Activated CD4-positive, alpha-beta T cell treated with anti-CD3 and anti-CD28 coated beads for 4 hours (primary cell): ENCODE measurements at regions not wholly inside any gene's neighbourhood (a gene's known extent, or its start where the extent isn't known, plus 50 kb on each side); places are given as distances from the start of the nearest gene placed in this dataset.

Experiments
- DNase-seq, 2 donors: peaks; one replicate each; pipeline ENCODE4 v3.0.0-alpha.2; 2020

DNA sequence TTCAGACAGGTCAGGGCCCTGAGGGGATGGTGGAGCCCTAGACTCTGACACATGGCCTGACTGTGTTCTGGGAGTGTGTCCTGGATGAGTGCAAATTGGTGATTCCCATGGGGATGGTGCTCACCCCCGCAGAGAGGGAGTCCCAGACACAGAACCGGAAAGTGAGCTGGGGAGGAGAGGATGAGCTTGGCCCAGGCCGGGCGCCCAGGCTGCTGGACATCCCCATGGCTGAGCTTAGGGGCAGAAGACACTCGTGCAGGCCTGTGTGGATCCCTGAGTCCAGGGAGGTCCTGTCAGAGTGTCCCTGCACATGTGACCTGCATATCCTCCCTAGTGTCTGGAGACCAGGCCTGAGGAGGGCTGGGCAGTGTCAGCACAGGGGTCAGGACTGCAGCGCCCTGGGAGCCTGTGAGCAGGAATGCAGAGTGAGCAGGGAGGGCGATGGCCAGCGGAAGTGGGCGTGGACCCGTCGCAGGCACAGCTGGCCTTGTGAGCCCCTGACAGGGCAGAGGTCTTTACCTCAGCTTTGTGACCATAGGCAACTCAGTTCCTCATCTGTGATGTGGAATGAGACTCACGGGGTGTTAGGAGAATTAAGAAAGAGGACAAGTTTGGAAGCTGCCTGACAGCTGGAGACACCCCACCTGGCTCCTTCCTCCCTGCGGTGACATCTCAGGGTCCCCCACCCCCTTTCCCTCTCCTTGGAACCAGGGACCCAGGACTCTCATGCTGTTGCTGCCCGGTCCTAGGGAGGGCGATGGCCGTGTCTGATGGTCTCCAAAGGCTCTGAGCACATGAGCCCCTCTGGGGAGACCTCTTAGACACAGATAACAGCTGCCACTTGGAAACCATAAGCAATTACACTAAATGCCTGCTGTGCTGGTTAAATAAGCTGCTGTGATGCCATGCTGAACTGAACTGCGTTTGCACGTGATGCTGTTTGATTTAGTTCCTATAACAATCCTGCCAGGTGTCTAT, 62.6 kb upstream of the HS6ST1 start:
- no peak for DNase-seq

DNA sequence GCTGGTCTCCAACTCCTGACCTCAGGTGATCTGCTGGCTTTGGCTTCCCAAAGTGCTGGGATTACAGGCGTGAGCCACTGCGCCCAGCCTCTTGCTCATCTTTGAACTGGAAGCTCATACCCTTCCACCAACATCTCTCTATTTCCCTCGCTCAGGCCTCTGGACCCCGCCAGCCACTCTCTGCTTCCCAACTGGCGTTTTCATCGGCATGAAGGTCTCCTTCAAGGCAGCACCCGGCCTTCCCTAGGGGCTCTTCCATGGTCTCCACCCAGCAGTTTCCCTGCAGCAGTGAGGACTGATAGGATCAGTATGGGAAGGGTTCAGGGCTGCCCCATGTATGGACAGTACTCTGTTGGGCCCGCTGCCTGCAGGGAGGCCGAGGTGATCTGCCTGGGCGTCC, 65.8 kb upstream of the HS6ST1 start:
- DNase-seq, result no peak

DNA sequence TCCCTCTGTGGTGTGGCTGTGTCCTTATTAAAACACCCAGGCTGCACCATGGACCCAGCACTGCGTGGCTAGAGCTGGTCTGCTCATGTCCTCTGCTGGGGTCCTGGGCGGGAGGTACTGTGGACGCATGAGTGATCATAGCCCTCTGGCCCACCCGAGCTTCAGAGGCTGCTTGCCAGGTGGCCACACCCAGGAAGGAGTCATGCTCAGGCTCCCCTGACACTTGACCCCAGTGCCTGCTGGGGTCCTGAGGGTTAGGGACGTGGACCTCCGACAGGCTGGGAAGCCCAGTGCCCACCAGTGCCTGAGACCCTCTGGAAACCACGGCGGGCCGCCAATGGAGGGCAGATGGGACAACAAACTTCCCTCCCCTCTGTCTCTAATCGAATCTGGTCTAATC, 66.3 kb upstream of the HS6ST1 start:
- no peak for DNase-seq

DNA sequence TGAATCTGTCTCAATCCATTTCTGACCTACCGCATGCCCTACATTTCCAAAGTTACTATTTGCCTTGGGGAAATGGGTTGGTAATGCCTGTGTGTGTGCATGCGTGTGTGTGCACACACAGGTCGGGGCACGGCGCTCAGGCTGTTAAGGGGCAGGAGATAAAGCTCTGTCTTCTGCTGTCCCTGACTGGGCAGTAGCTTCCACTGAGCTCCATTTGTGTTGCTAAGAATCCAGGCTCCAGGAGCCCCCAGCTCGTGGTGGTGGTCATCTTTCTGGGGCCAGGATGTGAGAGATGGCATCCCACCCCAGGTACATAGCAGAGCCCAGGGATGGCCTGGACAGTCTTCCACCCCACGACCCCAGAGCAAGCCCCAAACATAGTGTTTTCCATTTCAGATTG, 66.7 kb upstream of the HS6ST1 start:
- DNase-seq, result no peak

DNA sequence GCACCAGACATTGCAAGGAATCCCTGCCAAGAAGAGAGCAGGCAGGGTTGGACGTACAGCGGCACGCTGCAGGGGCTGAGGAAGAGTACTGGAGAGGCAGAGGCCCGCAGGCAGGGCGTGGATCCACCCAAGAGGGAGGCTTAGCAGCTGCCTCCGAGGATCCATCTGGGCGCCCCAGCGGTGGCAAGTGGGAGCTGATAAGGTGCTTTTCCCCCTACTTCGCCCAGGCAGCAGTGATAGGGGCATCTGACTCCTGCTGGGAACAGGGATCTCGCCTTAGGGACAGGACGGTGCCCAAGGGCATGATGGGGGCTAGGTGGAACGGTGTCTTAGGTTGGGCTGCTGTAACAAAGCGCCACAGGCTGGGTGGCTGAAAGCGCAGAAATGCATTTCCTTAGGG, 67.4 kb upstream of the HS6ST1 start:
- DNase-seq, result no peak

DNA sequence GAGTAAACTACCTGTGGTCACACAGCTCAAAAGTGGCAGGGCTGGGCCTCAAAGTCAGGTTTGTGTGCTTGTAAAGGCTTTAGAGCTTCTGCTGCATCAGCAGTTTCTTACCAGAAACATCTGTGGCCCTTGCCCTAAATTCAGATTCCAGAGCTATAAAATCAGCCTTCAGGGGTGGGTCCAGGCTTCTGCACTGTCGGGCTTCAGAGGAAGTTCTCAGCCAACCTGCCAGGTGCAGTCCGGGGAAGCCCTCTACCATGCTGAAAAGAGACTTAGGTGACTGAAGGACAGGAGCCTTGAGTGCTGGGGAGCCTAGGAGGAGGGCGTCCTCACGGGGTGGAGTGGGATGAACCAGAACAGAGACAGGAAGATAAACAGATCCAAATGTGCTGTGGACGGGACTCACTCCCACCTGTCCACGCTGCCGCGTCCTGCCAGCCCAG, 69.9 kb upstream of the HS6ST1 start:
- DNase-seq, result no peak

DNA sequence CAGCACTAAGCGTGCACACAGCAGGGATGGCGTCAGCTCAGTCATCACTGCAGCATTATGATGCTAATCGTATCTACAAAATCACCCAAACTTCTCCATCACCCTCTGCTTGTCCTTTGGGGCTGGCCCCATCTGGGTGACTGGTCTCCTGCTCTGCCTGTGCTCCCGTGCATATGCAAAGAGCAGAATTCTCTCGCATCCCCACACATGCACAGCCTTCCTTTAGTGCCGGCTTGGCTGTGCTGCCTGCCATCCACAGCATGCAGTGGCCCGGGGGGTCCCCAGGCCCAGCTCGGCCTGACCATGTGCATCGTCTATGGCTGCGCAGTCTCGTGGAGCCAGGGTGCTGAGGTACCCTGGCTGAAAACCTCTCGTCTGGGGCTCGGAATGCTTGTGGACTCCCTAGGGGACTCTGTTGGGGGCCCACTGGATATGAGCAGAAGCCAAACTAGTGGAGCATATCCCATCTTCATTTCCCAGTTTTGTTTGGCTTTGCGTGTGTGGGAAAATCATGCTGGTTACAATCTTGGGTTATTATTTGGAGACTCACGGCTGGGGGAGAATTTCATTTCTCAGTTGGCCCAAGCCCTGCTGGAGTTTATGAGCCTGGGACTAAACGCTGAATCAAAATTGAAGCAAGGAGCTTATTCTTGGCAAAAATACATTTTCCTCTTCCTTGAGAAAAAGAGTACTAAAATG, 70.9 kb upstream of the HS6ST1 start:
- DNase-seq, result no peak

DNA sequence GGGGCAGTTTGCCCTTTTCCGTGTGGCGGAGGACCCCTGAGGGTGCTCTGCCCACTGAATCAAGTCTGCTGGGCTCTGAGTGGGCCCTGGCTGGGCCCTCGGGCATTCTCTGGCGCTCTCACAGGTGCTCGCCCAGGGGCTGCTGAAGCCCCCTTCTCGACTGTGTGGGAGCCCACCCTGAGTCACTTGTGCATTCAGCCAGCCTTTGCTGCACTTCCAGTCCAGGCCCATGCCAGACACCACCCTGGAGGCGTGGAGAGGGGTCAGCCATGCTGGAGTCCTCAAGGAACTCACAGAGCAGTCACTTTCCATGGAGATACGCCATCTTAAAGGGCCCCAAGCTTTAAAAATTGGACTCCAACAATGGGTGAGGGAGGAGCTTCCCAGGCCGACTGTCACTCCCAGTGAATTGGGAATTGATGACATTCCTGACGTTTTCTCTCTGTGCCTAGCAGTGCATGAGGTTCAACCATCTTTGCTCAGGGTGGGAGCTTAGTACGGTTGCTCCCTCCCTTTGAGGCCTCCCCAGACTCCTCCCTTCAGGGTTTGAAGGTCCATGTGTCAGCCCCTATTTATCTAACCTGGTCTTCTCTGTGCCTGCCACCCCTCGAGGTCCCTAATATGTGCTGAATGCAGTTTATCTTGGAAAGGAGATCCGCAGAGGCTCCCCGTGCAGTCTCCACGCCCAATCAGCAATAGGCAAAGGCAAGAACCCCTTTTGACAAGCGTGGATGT, 71.8 kb upstream of the HS6ST1 start:
- no peak for DNase-seq

DNA sequence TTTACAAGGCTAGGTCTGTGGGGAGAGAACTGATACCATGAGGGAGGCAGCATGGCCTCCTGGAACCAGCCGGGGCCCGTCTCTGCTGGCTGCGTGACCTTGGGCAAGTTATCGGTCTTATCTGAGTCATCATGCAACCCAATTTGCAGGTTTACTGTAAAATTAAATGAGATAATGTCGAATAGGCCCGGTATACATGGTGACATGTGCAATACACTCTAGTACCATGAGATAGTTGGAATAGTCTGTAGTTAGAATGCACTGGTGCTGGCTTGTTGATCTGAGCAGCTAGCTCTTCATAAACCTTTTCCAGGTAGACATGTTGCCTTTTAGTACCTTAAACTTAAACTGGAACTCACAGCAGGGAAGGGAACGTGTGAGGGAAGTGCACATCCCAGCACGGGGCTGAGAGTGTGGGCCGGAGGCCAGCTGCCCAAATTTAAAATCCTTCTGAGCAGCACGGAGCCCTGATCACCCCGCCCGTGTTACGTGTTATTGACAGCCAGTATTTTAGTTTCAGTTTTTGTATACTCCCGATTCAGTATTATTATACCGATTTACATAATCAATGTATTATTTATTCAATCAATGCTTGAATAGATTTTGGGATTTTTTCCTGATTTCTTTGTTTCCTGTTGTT, 72.4 kb upstream of the HS6ST1 start:
- DNase-seq, result no peak

DNA sequence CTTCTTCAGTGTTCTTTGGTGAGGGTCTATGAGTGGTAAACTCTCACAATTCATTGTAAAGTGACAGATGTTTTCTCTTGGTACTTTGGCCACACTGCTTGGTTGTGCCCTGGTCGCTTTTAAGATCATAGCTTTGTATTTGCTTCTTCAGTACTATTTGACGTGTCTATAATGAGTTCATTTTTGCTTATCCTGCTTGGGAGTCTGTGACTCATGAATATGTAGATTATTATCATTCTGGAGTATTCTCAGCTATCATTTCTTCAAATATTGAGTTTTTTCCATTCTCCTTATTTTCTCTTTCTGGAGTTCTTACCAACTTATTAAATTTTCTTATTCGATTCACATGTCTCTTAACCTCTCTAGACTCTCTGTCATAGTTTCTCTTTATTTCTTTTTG, 73.0 kb upstream of the HS6ST1 start:
- DNase-seq, result no peak

DNA sequence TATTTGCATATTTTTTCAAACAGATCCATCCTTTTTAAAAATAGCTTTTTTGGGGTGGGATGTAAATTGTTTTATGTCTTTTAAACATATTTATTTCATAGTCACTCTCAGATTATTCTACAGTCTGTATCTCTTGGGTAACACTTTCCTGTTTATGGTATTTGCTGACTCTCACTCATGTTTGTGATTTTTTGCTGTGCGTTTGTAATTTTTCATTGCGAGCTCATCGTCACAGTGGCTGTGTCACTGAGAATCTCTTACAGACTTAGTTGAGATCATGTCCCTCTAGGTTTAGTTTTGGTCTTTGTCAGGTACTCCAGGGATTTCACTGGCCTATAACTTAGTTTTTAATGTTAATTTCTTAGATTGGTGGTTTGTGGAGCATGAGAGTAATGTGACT, 73.5 kb upstream of the HS6ST1 start:
- DNase-seq, result no peak

DNA sequence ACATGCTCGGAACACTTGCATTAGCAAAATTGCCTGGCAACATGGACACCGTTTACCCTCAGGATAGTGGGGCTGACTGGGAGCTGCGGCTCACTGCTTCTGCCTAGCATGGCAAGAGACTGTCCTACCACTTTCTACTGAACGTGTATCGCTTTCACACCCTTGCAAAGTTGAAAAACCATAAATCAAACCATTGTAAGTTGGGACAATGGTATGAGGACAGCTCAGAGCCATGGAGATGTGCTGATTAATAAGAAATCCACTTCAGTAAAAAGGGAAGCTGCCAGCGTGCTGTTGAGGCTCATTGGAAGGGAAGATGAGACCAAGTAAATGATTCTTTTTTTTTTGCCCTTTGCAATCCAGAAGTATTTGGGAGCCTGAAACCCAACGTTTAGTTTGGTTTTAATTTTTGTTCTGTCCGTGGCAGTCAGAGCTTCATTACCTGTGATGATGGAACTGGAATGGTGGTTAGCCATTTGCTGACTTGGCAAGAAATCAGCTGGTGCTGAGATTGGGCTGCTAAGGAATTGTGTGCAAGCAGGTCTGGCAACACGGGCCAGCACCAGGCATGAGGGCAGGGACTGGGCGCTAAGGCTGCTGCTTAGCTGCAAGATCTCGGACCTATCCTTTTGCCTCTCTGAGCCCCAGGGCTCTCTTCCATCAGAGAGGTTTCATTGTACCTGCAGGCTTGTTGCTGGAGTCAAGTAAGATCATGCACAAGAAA, 75.5 kb upstream of the HS6ST1 start:
- DNase-seq, result no peak

DNA sequence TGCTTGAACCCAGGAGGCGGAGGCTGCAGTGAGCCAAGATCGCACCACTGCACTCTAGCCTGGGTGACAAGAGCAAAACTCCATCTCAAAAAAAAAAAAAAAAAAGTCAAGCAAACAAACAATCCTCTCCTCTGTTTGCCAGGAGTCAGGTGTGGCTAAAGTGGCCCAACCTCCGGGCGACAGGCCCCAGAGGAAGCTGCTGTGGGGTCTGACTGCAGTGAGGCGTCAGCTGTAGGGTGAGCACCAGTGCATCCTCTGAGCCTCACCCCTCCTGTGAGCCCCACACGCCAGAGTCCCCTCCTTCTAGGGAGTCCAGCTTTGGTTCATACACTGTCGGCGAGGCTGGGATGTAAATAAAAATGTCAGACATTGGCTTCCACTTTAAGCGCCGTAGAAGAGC, 76.5 kb upstream of the HS6ST1 start:
- DNase-seq, result no peak

DNA sequence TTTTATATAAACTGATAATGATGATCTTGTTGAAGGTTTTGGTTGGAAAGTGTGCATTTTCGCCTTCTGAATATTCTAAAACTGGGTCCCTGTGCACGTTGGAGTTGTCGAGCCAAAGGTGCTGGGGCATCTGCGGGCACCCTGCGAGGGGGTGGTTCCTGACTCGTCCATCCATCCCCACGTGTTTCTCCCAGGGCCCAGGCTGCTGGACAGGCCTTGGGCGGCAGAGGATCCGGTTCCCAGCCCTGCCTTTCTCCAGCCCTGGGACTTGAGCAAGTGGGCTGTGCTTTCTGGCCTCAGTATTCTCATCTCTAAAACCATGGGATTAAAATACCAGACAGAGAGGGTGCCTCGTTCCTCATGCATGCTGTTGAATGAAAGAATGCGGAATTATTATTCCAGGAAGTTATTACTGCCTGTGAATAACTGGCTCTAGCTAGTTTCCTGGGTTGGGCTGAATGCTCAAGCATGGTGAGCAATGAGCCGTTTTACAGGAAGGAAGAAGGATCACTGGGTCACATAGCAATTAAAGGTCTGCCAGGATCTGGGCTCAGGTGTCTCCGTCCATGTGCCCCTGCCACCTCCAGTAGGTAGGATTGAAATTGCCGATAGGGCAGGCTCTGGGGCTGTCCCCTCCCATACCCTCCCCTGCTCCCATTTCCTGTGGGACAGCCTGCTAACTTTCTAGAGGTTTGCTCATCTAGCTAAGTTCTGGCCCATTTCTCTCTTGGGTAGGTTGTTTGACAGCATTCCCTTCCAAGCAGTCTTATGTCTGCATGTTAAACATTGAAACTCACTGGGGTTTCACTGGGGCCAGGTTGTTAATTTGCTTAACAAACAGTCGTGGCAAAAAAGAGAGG, 77.2 kb upstream of the HS6ST1 start:
- DNase-seq, result no peak

DNA sequence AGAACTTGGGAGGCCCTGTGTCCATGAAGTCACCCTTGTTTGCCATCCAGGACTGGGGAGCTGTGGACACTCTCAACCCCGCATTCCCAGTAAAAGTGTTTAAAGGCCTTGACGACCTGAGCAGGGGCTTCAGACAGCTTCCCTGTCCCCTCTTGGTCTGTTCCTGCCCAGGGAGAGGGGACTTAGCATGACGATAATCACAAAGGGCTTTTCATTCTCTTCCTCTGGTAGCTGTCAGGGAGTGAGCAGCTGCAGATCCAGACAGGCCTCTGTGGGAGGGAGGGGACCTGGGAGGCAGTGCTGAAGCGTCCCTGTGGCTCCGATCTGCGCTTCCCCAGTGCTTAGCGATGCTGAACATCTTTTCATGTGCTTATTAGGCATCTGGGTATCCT, 77.8 kb upstream of the HS6ST1 start:
- no peak for DNase-seq

DNA sequence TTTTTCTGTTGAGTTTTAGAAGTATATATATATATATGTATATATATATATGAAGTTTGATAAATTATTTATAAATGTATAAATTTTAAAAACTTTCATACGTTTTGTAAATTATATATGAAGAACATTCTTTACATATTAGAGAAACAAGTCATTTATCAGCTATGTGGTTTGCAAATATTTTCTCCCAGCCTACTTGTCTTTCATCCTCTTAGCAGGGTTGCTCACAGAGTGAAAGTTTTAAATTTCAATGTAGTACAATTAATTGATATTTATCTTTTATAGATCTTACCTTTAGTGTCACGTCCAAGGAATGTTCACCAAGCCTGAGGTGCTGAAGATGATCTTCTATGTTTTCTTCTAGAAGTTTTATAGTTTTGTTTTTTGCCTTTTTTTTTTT, 78.3 kb upstream of the HS6ST1 start:
- DNase-seq, result no peak

DNA sequence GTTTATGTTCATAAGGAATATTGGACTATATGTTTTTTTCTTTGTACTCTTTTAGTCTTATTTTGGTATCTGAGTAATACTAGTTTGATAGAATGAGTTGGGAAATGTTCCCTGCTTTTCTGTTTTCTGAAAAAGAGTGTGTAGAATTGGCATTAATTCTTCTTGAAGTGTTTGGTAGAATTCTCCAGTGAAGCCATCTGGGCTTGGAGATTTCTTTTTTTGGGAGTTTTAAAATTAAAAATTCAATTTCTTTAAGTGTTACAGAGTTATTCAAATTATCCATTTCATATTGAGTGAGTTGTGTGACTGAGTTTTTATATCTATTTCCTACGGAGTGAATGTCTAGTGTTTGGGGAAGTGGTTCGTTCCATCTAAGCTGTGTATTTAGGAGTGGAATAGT, 80.6 kb upstream of the HS6ST1 start:
- DNase-seq, result no peak

DNA sequence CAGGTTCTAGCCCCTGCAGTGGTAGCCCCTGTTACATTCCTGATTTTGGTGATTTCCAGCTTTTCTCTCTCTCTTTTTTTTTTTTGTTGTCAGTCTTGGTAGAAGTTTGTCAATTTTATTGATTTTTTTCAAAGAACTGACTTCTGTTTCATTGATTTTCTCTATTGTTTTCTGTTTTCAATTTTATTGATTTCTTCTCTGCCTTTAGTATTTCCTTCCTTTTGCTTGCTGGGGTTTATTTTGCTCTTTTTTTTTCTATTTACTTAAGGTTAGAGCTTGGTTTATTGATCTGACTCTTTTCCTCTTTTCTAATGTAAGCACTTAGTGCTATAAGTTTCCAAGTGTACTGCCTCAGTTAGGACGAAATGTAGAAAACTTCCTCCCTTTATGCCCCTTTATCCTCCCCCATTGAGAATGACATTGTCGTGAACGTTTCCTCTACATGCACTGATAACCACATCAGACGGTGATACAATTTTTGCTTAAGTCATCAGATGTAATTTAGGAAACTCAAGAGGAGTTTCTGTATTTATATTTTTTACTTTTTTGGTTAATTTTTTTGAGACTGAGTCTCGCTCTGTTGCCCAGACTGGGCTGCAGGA, 81.1 kb upstream of the HS6ST1 start:
- no peak for DNase-seq

DNA sequence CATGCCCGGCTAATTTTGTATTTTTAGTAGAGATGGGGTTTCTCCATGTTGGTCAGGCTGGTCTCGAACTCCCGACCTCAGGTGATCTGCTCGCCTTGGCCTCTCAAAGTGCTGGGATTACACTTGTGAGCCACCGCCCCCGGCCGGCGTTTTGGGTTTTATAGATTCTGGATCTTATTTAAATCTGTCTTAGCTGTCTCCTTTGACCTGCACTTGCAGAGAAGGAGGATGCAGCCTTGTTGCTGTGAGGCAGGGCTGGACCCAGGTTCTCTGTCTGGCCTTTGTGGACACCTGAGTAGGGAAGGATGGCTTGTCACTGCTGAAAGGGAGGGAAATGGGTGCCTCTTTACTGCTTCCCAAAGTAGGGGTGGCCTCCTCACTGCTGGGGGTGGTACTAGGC, 83.0 kb upstream of the HS6ST1 start:
- no peak for DNase-seq

DNA sequence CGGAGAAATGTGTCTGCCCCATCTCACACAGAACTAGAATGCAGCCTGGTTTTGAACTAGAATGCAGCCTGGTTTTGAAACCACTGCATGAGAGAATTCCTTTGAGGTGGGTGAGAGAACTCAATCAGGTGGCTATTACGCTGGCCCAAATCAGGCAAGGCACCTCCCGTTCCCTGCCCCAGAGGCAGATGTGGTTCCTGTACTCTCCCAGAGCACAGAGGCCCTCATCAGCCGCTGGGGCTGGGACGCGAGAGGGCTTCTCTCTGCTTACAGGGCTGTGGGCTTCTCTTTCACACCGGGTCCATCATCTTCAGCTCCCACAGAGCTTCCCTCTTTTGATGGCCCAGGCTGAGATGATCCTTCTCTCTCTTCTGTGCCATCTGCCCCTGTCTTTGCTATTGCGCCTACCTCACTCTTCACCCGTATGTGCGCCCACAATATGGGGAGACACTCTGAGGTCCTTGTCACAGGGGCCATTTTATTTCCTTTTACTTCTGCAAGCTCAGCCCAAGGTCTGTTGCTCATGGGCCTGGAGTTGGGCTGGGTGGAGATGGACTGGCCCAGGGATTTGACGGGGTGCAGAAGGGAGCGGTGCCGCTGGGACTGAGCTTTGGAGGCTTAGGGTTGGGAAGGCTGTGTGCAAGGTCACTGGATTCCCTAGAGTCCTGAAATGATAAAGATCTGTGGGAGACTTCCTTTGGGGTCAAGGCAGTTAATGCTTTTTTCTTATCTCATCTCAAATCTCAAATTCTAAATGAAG, 84.4 kb upstream of the HS6ST1 start:
- no peak for DNase-seq
